Heart left ventricle (tissue), 16 donors: ENCODE measurements at regions not wholly inside any gene's neighbourhood (a gene's known extent, or its start where the extent isn't known, plus 50 kb on each side); places are given as distances from the start of the nearest gene placed in this dataset.

ENCODE experiments used
- ATAC-seq, 4 donors: fragments of 200-7000 bp; cut with Tn5 transposase; one replicate each; pipeline ENCODE4 v1.9.1; 2020 to 2022; ENCODE audit warnings: moderate library complexity in 4 of 4, mild to moderate bottlenecking in 3 of 4, moderate number of reproducible peaks in 1 of 4
- DNase-seq, 5 donors: peaks; one replicate each; pipeline ENCODE4 v3.0.0-alpha.2; 2020
- H3K27ac ChIP-seq, 12 donors: fragments of 200-600 bp; sonication (generic) in 4 of 12; one replicate each; pipeline versions ENCODE4 v1.5.0 to v1.8.0; 2016 to 2022; ENCODE audit warnings: mild to moderate bottlenecking in 2 of 12
- H3K27me3 ChIP-seq, 9 donors: fragments of 200-600 bp; sonication (generic) in 2 of 9; one replicate each; pipeline versions ENCODE4 v1.5.1 to v1.8.0; 2016 to 2022; ENCODE audit warnings: mild to moderate bottlenecking in 3 of 9
- H3K36me3 ChIP-seq, 9 donors: fragments of 200-600 bp; sonication (generic) in 2 of 9; one replicate each; pipeline versions ENCODE4 v1.5.0 to v1.8.0; 2018 to 2022; ENCODE audit warnings: mild to moderate bottlenecking in 2 of 9
- H3K4me1 ChIP-seq, 12 donors: fragments of 200-600 bp; sonication (generic) in 4 of 12; one replicate each; pipeline versions ENCODE4 v1.5.0 to v1.8.0; 2016 to 2022; ENCODE audit warnings: mild to moderate bottlenecking in 3 of 12
- H3K4me3 ChIP-seq, 12 donors: fragments of 200-600 bp; sonication (generic) in 4 of 12; one replicate each; pipeline versions ENCODE4 v1.5.0 to v1.8.0; 2017 to 2022; ENCODE audit warnings: mild to moderate bottlenecking in 9 of 12, moderate library complexity in 4 of 12
- H3K9me3 ChIP-seq, 12 donors: fragments of 200-600 bp; sonication (generic) in 4 of 12; one replicate each; pipeline versions ENCODE4 v1.5.0 to v1.8.0; 2016 to 2022; ENCODE audit warnings: mild to moderate bottlenecking in 1 of 12
- CTCF ChIP-seq, 12 donors: fragments of 200-600 bp; sonication (generic) in 4 of 12; IDR thresholded peaks; one replicate each; pipeline versions ENCODE4 v1.5.0 to v1.8.0; 2018 to 2022; ENCODE audit warnings: antibody characterized with exemption in 12 of 12, mild to moderate bottlenecking in 5 of 12
- POLR2A ChIP-seq, 2 donors: fragments of 450-650 bp; IDR thresholded peaks; one replicate each; pipeline ENCODE4 v1.6.1; 2017; ENCODE audit warnings: antibody characterized with exemption in 2 of 2, mild to moderate bottlenecking in 2 of 2, moderate library complexity in 2 of 2
- WGBS, 4 donors: extraction: QIAGEN DNeasy Blood & Tissue Kit in 2 of 4; methylation state at CpG; one replicate each; pipeline versions ENCODE4 v1.1.5 to v1.1.7; 2013 to 2018; 5-methylcytosine and 5-hydroxymethylcytosine counted together
- intact Hi-C, 10 donors: fragments of 100-400 bp; cut with DNase I; formaldehyde crosslinking; loops; one replicate each; pipeline versions ENCODE4 v1.11.1 to v1.14.2; 2022
- donor health status: ischemic (EF 13 %, LVEDD 7.1; RV severe dilation, severe dysfunction).
- donor health status: healthy with polysubstance abuse.
- donor health status: DM: no; HTN: yes; CAD: no.
- donor health status: DM: no; HTN: no; CAD: no.
- donor health status: ischemic (EF 25% LVEDD 6.9; RV normal size, moderate dysfunction).
- donor health status: ischemic (EF 25% LVEDD 5.7; RV mildly dilated, moderate dysfunction).
- donor health status: healthy.
- donor health status: DM: yes; HTN: yes; CAD: no.
- donor health status: ischemic (EF 35%, LVEDD 5.7; RV mildly dilated, moderate dysfunction).
- donor health status: nonischemic (EF 11% LVEDD 7.7; RV severe dilation, severe dysfunction).
- donor health status: DM: yes; HTN: yes; CAD: no.
- donor health status: PGD.
- donor health status: ischemic (EF 29% LVEDD 5.4; RV normal size, mild dysfunction).
- donor health status: nonischemic (EF 23%, LVEDD 6.1; RV moderate dilation, normal function).

- DNase-seq (no peak), ATAC-seq (no peak)
- H3K36me3 ChIP-seq, result no peaks in the 10 kb centered on the region
- H3K27me3 ChIP-seq, result no peaks in the 10 kb centered on the region
- no peak overlapping the region for H3K27ac ChIP-seq
- H3K4me1 ChIP-seq, result no peaks in the 10 kb centered on the region
- H3K4me3 ChIP-seq, result no peak overlapping the region
- WGBS, 4 donors, result 87 to 92% (median 91%) methylated on average over 6 of the region's 6 CpGs
- TF ChIP-seq POLR2A (IDR thresholded peaks at IDR 0.05), result no peak
- TF ChIP-seq CTCF (IDR thresholded peaks at IDR 0.05), result no peak
- intact Hi-C loops, result no loop called here
- H3K9me3 ChIP-seq, result no peaks in the 10 kb centered on the region
Measured at GRCh38 chr2:15861172-15861822, 79.1 kb upstream of the MYCN start.

GRCh38 chr2:15861898-15862297, 78.5 kb upstream of the MYCN start:
- Histone ChIP-seq H3K27ac (no peak overlapping the region), H3K4me1 (no peaks in the 10 kb centered on the region), H3K4me3 (no peak overlapping the region), H3K36me3 (no peaks in the 10 kb centered on the region), H3K27me3 (no peaks in the 10 kb centered on the region), H3K9me3 (peaks cover 0 to 2% (median 0%) of the 10 kb centered on the region in 12 donors)
- WGBS, 4 donors, result 95 to 99% (median 98%) methylated on average over 1 of the region's 1 CpG
- no peak for DNase-seq
- no peak for ATAC-seq
- intact Hi-C loops, result no loop called here
- TF ChIP-seq POLR2A (IDR thresholded peaks at IDR 0.05) (no peak), CTCF (IDR thresholded peaks at IDR 0.05) (no peak)

GRCh38 chr2:15863089-15863488, 77.3 kb upstream of the MYCN start:
- TF ChIP-seq CTCF (IDR thresholded peaks at IDR 0.05) (no peak), POLR2A (IDR thresholded peaks at IDR 0.05) (no peak)
- Histone ChIP-seq H3K4me3 (no peak overlapping the region), H3K36me3 (no peaks in the 10 kb centered on the region), H3K27me3 (no peaks in the 10 kb centered on the region), H3K9me3 (peaks cover 0 to 9% (median 0%) of the 10 kb centered on the region in 12 donors), H3K4me1 (no peaks in the 10 kb centered on the region), H3K27ac (no peak overlapping the region)
- intact Hi-C loops, result no loop called here
- 85 to 90% (median 87%) methylated on average over 2 of the region's 2 CpGs for WGBS, 4 donors
- DNase-seq, result no peak
- ATAC-seq, result no peak

GRCh38 chr2:15863494-15864175, 76.7 kb upstream of the MYCN start:
- intact Hi-C loops, result no loop called here
- H3K9me3 ChIP-seq, result peaks cover 0 to 9% (median 0%) of the 10 kb centered on the region in 12 donors

More at GRCh38 chr2:15863494-15864175, 76.7 kb upstream of the MYCN start:
- TF ChIP-seq CTCF (IDR thresholded peaks at IDR 0.05) (no peak), POLR2A (IDR thresholded peaks at IDR 0.05) (no peak)
- no peaks in the 10 kb centered on the region for H3K4me1 ChIP-seq
- H3K27ac ChIP-seq, result no peak overlapping the region
- no peaks in the 10 kb centered on the region for H3K27me3 ChIP-seq
- ATAC-seq, result no peak
- H3K4me3 ChIP-seq, result no peak overlapping the region
- H3K36me3 ChIP-seq, result no peaks in the 10 kb centered on the region
- 92 to 97% (median 94%) methylated on average over 5 of the region's 5 CpGs for WGBS, 4 donors
- DNase-seq, result no peak
